CD14-positive monocyte (primary cell): ENCODE measurements at regions not wholly inside any gene's neighbourhood (a gene's known extent, or its start where the extent isn't known, plus 50 kb on each side); places are given as distances from the start of the nearest gene placed in this dataset.

Experiments
- DNase-seq, 3 donors: peaks; one replicate each; pipeline ENCODE4 v3.0.0-alpha.2; 2011 to 2022
- H2AFZ ChIP-seq: 2 replicates; pipeline ENCODE4 v1.6.0; 2012; ENCODE audit warnings: mild to moderate bottlenecking, low read depth, low read length, inconsistent platforms; ENCODE audit not compliant: insufficient read depth, poor library complexity, severe bottlenecking
- H3K27ac ChIP-seq, 2 donors: 1 replicate in 1 of 2; 2 replicates in 1 of 2; pipeline ENCODE4 v1.5.1; 2012 to 2013; ENCODE audit warnings: low read length in 2 of 2, control low read depth in 1 of 2, inconsistent platforms in 1 of 2, low read depth in 1 of 2, mild to moderate bottlenecking in 1 of 2
- H3K27me3 ChIP-seq, 2 donors: one replicate each; pipeline versions ENCODE4 v1.6.0 to v1.6.1; 2011 to 2013; ENCODE audit warnings: low read length in 2 of 2; ENCODE audit not compliant: control insufficient read depth in 2 of 2, insufficient read depth in 2 of 2
- H3K36me3 ChIP-seq, 2 donors: replicated peaks in 1 of 2; 1 replicate in 1 of 2; 2 replicates in 1 of 2; pipeline versions ENCODE4 v1.5.1 to v1.6.1; 2012 to 2013; ENCODE audit warnings: low read length in 2 of 2, control low read depth in 1 of 2, inconsistent platforms in 1 of 2, mild to moderate bottlenecking in 1 of 2; ENCODE audit not compliant: insufficient read depth in 2 of 2, control insufficient read depth in 1 of 2
- H3K4me1 ChIP-seq, 2 donors: 1 replicate in 1 of 2; 2 replicates in 1 of 2; pipeline versions ENCODE4 v1.5.1 to v1.6.1; 2012 to 2013; ENCODE audit warnings: low read length in 2 of 2, control low read depth in 1 of 2, inconsistent platforms in 1 of 2, mild to moderate bottlenecking in 1 of 2, moderate library complexity in 1 of 2; ENCODE audit not compliant: insufficient read depth in 2 of 2, control insufficient read depth in 1 of 2
- H3K4me2 ChIP-seq: replicated peaks from 2 replicates; pipeline ENCODE3; 2012; ENCODE audit warnings: low read length, moderate library complexity, mild to moderate bottlenecking; ENCODE audit not compliant: poor library complexity, severe bottlenecking; ENCODE audit errors: extremely low read depth
- H3K4me3 ChIP-seq, 3 experiments: fragments of 200-600 bp in 1 of 3; sonication (generic) in 1 of 3; replicated peaks in 1 of 3; 1 replicate in 2 of 3; 2 replicates in 1 of 3; pipeline ENCODE4 v1.5.1; 2011 to 2013; ENCODE audit warnings: low read length in 3 of 3, mild to moderate bottlenecking in 3 of 3, control low read depth in 2 of 3, low read depth in 2 of 3, inconsistent platforms in 1 of 3, moderate library complexity in 1 of 3
- H3K79me2 ChIP-seq: 2 replicates; pipeline ENCODE4 v1.6.0; 2012; ENCODE audit warnings: mild to moderate bottlenecking, control low read depth, inconsistent platforms, low read length, moderate library complexity; ENCODE audit not compliant: insufficient read depth
- H3K9ac ChIP-seq: 2 replicates; pipeline ENCODE4 v1.6.0; 2017; ENCODE audit warnings: low read length, mild to moderate bottlenecking; ENCODE audit not compliant: insufficient read depth, poor library complexity, severe bottlenecking
- H3K9me3 ChIP-seq, 2 donors: replicated peaks in 1 of 2; 1 replicate in 1 of 2; 2 replicates in 1 of 2; pipeline versions ENCODE4 v1.5.1 to v1.6.1; 2012 to 2013; ENCODE audit warnings: low read length in 2 of 2, control low read depth in 1 of 2; ENCODE audit not compliant: control insufficient read depth in 1 of 2, insufficient read depth in 1 of 2
- H4K20me1 ChIP-seq: 2 replicates; pipeline ENCODE4 v1.6.0; 2012; ENCODE audit warnings: mild to moderate bottlenecking, low read length, control low read depth, moderate library complexity; ENCODE audit not compliant: insufficient read depth
- H3K27ac Mint-ChIP-seq, 7 donors: one replicate each; pipeline ENCODE4 v1.8.0; 2020; ENCODE audit warnings: mild to moderate bottlenecking in 7 of 7, mixed read lengths in 7 of 7, moderate library complexity in 6 of 7, inconsistent platforms in 2 of 7
- H3K27me3 Mint-ChIP-seq, 3 donors: one replicate each; pipeline ENCODE4 v1.8.0; 2021 to 2022; ENCODE audit warnings: low read depth in 3 of 3, mild to moderate bottlenecking in 3 of 3, mixed read lengths in 3 of 3, moderate library complexity in 3 of 3, inconsistent platforms in 1 of 3
- H3K36me3 Mint-ChIP-seq, 2 donors: one replicate each; pipeline ENCODE4 v1.8.0; 2020; ENCODE audit warnings: mixed read lengths in 2 of 2, inconsistent platforms in 1 of 2, mild to moderate bottlenecking in 1 of 2
- H3K4me1 Mint-ChIP-seq: one replicate; pipeline ENCODE4 v1.8.0; 2020; ENCODE audit warnings: mild to moderate bottlenecking, mixed read lengths
- H3K4me3 Mint-ChIP-seq, 2 donors: one replicate each; pipeline ENCODE4 v1.8.0; 2020; ENCODE audit warnings: mild to moderate bottlenecking in 2 of 2, mixed read lengths in 2 of 2, moderate library complexity in 1 of 2
- H3K9me3 Mint-ChIP-seq, 7 donors: one replicate each; pipeline ENCODE4 v1.8.0; 2020 to 2022; ENCODE audit warnings: mixed read lengths in 7 of 7, mild to moderate bottlenecking in 6 of 7, moderate library complexity in 6 of 7, inconsistent platforms in 2 of 7
- CTCF ChIP-seq: fragments of 200-600 bp; IDR thresholded peaks from one replicate; pipeline ENCODE4 v1.8.0; 2022; ENCODE audit warnings: antibody characterized with exemption, mild to moderate bottlenecking
- WGBS: methylation state at CpG from one replicate; pipeline ENCODE4 v1.1.5; 2013; ENCODE audit warnings: missing lambda C conversion rate; ENCODE audit not compliant: insufficient coverage; 5-methylcytosine and 5-hydroxymethylcytosine counted together
- intact Hi-C, 2 donors: fragments of 100-400 bp; cut with micrococcal nuclease; formaldehyde crosslinking; loops; one replicate each; pipeline versions ENCODE4 v1.15.0 to v1.15.1; 2023

DNA sequence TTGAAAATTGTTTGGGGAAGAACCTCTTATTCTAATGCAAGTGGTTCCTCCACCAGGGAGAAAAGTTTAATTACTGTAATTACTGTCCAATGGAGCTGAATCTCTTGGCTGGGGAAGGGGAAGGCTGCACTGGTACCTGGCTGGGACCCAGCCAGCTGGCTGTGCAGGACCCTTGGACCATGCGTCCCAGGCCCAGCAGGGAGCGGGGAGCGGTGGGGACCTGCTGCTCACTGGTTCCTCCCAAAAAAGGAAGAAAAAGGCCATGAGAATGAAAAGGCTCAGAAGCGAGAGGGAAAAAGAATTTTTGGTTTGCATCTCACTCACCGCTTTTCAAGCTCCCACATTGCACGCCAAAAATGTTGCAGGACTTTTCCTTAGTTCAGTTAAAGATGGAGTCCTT, 333.5 kb downstream of the FAM47B start:
- H3K4me1 ChIP-seq: no peaks in the 10 kb centered on the region
- no peak overlapping the region for H3K4me2 ChIP-seq
- intact Hi-C loops: no loop called here
- H3K4me1 Mint-ChIP-seq: no peaks in the 10 kb centered on the region
- DNase-seq: no peak
- no peaks in the 10 kb centered on the region for H3K36me3 ChIP-seq
- H3K4me3 Mint-ChIP-seq: no peak overlapping the region
- no peak overlapping the region for H3K4me3 ChIP-seq
- no peaks in the 10 kb centered on the region for H3K36me3 Mint-ChIP-seq
- TF ChIP-seq CTCF: no peak
- WGBS: 94% methylated on average over 6 of the region's 6 CpGs
- no peaks in the 10 kb centered on the region for H4K20me1 ChIP-seq
- peaks cover 0 to 3% of the 10 kb centered on the region in 2 donors for H3K9me3 ChIP-seq
- H3K27ac Mint-ChIP-seq: no peak overlapping the region
- no peaks in the 10 kb centered on the region for H3K27me3 Mint-ChIP-seq
- H3K9me3 Mint-ChIP-seq: peaks cover 0 to 4% (median 0%) of the 10 kb centered on the region in 7 donors
- H3K9ac ChIP-seq: no peak overlapping the region
- H3K27me3 ChIP-seq: no peaks in the 10 kb centered on the region
- no peak overlapping the region for H2AFZ ChIP-seq
- H3K79me2 ChIP-seq: no peaks in the 10 kb centered on the region
- H3K27ac ChIP-seq: no peak overlapping the region

- Mint-ChIP-seq H3K4me3 (no peak overlapping the region), H3K27ac (no peak overlapping the region), H3K27me3 (peaks cover 0 to 2% (median 0%) of the 10 kb centered on the region in 3 donors), H3K4me1 (no peaks in the 10 kb centered on the region), H3K36me3 (no peaks in the 10 kb centered on the region), H3K9me3 (peaks cover 0 to 8% (median 2%) of the 10 kb centered on the region in 7 donors)
- intact Hi-C loops: no loop called here
- H2AFZ ChIP-seq: no peak overlapping the region
- H3K4me3 ChIP-seq: no peak overlapping the region
- H3K9ac ChIP-seq: no peak overlapping the region
- H3K4me2 ChIP-seq: no peak overlapping the region
- H4K20me1 ChIP-seq: no peaks in the 10 kb centered on the region
- H3K79me2 ChIP-seq: no peaks in the 10 kb centered on the region
- no peaks in the 10 kb centered on the region for H3K27me3 ChIP-seq
- no peak for TF ChIP-seq CTCF
- whole genome bisulfite sequencing: 73% methylated on average over 4 of the region's 9 CpGs
- no peaks in the 10 kb centered on the region for H3K36me3 ChIP-seq
- no peak overlapping the region for H3K27ac ChIP-seq
- DNase-seq: no peak
- no peaks in the 10 kb centered on the region for H3K9me3 ChIP-seq
- no peaks in the 10 kb centered on the region for H3K4me1 ChIP-seq
Measured at GRCh38 chrX:35285289-35285962, 342.8 kb downstream of the FAM47B start.
